Tibial nerve (tissue), 4 donors: ENCODE measurements at regions not wholly inside any gene's neighbourhood (a gene's known extent, or its start where the extent isn't known, plus 50 kb on each side); places are given as distances from the start of the nearest gene placed in this dataset.

Source experiments
- DNase-seq, 2 donors: peaks; one replicate each; pipeline ENCODE4 v3.0.0-alpha.2; 2019; ENCODE audit warnings: low spot score in 2 of 2
- H3K27ac ChIP-seq, 4 donors: fragments of 200-600 bp; sonication (generic) in 3 of 4; one replicate each; pipeline ENCODE4 v1.5.1; 2017 to 2019; ENCODE audit warnings: mild to moderate bottlenecking in 1 of 4
- H3K27me3 ChIP-seq, 2 donors: fragments of 200-600 bp; sonication (generic) in 1 of 2; one replicate each; pipeline versions ENCODE4 v1.5.1 to v1.6.0; 2017 to 2019
- H3K36me3 ChIP-seq, 3 donors: fragments of 200-600 bp; sonication (generic); one replicate each; pipeline ENCODE4 v1.5.1; 2018 to 2019
- H3K4me1 ChIP-seq, 4 donors: fragments of 200-600 bp; sonication (generic) in 3 of 4; one replicate each; pipeline ENCODE4 v1.5.1; 2017 to 2019
- H3K4me3 ChIP-seq, 4 donors: fragments of 200-600 bp; sonication (generic) in 3 of 4; one replicate each; pipeline ENCODE4 v1.5.1; 2017 to 2019; ENCODE audit warnings: mild to moderate bottlenecking in 1 of 4, moderate library complexity in 1 of 4
- H3K9me3 ChIP-seq, 4 donors: fragments of 200-600 bp; sonication (generic) in 3 of 4; one replicate each; pipeline ENCODE4 v1.5.1; 2017 to 2019
- CTCF ChIP-seq, 5 experiments: fragments of 200-600 bp in 3 of 5; fragments of 450-650 bp in 2 of 5; sonication (generic) in 3 of 5; IDR thresholded peaks; one replicate each; pipeline ENCODE4 v1.5.1; 2016 to 2019; ENCODE audit warnings: antibody characterized with exemption in 5 of 5, mild to moderate bottlenecking in 3 of 5, moderate library complexity in 2 of 5
- EP300 ChIP-seq, 2 donors: sonication (generic); formaldehyde crosslinking; IDR thresholded peaks; one replicate each; pipeline ENCODE4 v1.6.1; 2017; ENCODE audit warnings: antibody characterized with exemption in 2 of 2, mild to moderate bottlenecking in 1 of 2
- POLR2A ChIP-seq, 2 donors: fragments of 450-650 bp; IDR thresholded peaks; one replicate each; pipeline ENCODE4 v1.6.1; 2017; ENCODE audit warnings: antibody characterized with exemption in 2 of 2, mild to moderate bottlenecking in 2 of 2, moderate library complexity in 2 of 2
- WGBS, 2 donors: methylation state at CpG; one replicate each; pipeline ENCODE4 v1.1.5; 2018; 5-methylcytosine and 5-hydroxymethylcytosine counted together

- DNase-seq = no peak
- peaks cover 0 to 12% (median 0%) of the 10 kb centered on the region in 4 donors for H3K4me1 ChIP-seq
- H3K36me3 ChIP-seq = no peaks in the 10 kb centered on the region
- no peak overlapping the region for H3K27ac ChIP-seq
- no peaks in the 10 kb centered on the region for H3K27me3 ChIP-seq
- H3K9me3 ChIP-seq = peaks cover 0 to 4% (median 0%) of the 10 kb centered on the region in 4 donors
- no peak overlapping the region for H3K4me3 ChIP-seq
- WGBS, 2 donors = 75 to 82% methylated on average over 6 of the region's 6 CpGs
- TF ChIP-seq CTCF (IDR thresholded peaks at IDR 0.05) = no peak
- TF ChIP-seq POLR2A (IDR thresholded peaks at IDR 0.05) = no peak
- TF ChIP-seq EP300 (IDR thresholded peaks at IDR 0.05) = no peak
Measured at GRCh38 chr20:46830886-46831632, 63.6 kb upstream of the EYA2 start.

GRCh38 chr20:46831633-46832011, 63.0 kb upstream of the EYA2 start:
- H3K36me3 ChIP-seq = no peaks in the 10 kb centered on the region
- H3K4me3 ChIP-seq = no peak overlapping the region
- no peak for DNase-seq
- 94 to 96% methylated on average over 2 of the region's 2 CpGs for WGBS, 2 donors
- TF ChIP-seq POLR2A (IDR thresholded peaks at IDR 0.05) (no peak), CTCF (IDR thresholded peaks at IDR 0.05) (no peak), EP300 (IDR thresholded peaks at IDR 0.05) (no peak)
- H3K27ac ChIP-seq = no peak overlapping the region
- peaks cover 0 to 12% (median 0%) of the 10 kb centered on the region in 4 donors for H3K4me1 ChIP-seq
- H3K9me3 ChIP-seq = peaks cover 0 to 4% (median 0%) of the 10 kb centered on the region in 4 donors
- H3K27me3 ChIP-seq = no peaks in the 10 kb centered on the region

- Histone ChIP-seq H3K27me3 (no peaks in the 10 kb centered on the region), H3K9me3 (peaks cover 0 to 4% (median 0%) of the 10 kb centered on the region in 4 donors), H3K36me3 (no peaks in the 10 kb centered on the region), H3K4me1 (peaks cover 0 to 12% (median 0%) of the 10 kb centered on the region in 4 donors), H3K4me3 (no peak overlapping the region), H3K27ac (peak overlapping the region in 2 of 4 donors; percentile 14 to 30)
- 14% methylated on average over 3 of the region's 3 CpGs for WGBS, 2 donors
- no peak for DNase-seq
- TF ChIP-seq CTCF (IDR thresholded peaks at IDR 0.05) (no peak), POLR2A (IDR thresholded peaks at IDR 0.05) (no peak), EP300 (IDR thresholded peaks at IDR 0.05) (no peak)
Measured at GRCh38 chr20:46832555-46832954, 62.1 kb upstream of the EYA2 start.

GRCh38 chr20:46833360-46833759, 61.3 kb upstream of the EYA2 start:
- Histone ChIP-seq H3K9me3 (peaks cover 0 to 4% (median 0%) of the 10 kb centered on the region in 4 donors), H3K27ac (peak overlapping the region in 2 of 4 donors; percentile 14 to 30), H3K36me3 (no peaks in the 10 kb centered on the region), H3K27me3 (no peaks in the 10 kb centered on the region), H3K4me1 (peaks cover 0 to 12% (median 0%) of the 10 kb centered on the region in 4 donors), H3K4me3 (no peak overlapping the region)
- 64 to 68% methylated on average over 3 of the region's 3 CpGs for WGBS, 2 donors
- no peak for DNase-seq
- TF ChIP-seq POLR2A (IDR thresholded peaks at IDR 0.05) (no peak), CTCF (IDR thresholded peaks at IDR 0.05) (no peak), EP300 (IDR thresholded peaks at IDR 0.05) (no peak)

GRCh38 chr20:46835418-46835817, 59.2 kb upstream of the EYA2 start:
- Histone ChIP-seq H3K27me3 (no peaks in the 10 kb centered on the region), H3K4me1 (peaks cover 0 to 12% (median 0%) of the 10 kb centered on the region in 4 donors), H3K36me3 (no peaks in the 10 kb centered on the region), H3K9me3 (peaks cover 0 to 4% (median 0%) of the 10 kb centered on the region in 4 donors), H3K27ac (no peak overlapping the region), H3K4me3 (no peak overlapping the region)
- TF ChIP-seq POLR2A (IDR thresholded peaks at IDR 0.05) (no peak), EP300 (IDR thresholded peaks at IDR 0.05) (no peak), CTCF (IDR thresholded peaks at IDR 0.05) (no peak)
- 40 to 53% methylated on average over 1 of the region's 1 CpG for whole genome bisulfite sequencing, 2 donors
- no peak for DNase-seq
